GM21529 (cell line): ENCODE measurements at regions not wholly inside any gene's neighbourhood (a gene's known extent, or its start where the extent isn't known, plus 50 kb on each side); places are given as distances from the start of the nearest gene placed in this dataset.
A peak's percentile ranks its signal among the peaks of the same experiment; 100 is the strongest.

ENCODE experiments used
- ATAC-seq: cut with Tn5 transposase; IDR thresholded peaks from one replicate; pipeline ENCODE4 v1.9.1; 2021; ENCODE audit not compliant: unreplicated experiment

DNA sequence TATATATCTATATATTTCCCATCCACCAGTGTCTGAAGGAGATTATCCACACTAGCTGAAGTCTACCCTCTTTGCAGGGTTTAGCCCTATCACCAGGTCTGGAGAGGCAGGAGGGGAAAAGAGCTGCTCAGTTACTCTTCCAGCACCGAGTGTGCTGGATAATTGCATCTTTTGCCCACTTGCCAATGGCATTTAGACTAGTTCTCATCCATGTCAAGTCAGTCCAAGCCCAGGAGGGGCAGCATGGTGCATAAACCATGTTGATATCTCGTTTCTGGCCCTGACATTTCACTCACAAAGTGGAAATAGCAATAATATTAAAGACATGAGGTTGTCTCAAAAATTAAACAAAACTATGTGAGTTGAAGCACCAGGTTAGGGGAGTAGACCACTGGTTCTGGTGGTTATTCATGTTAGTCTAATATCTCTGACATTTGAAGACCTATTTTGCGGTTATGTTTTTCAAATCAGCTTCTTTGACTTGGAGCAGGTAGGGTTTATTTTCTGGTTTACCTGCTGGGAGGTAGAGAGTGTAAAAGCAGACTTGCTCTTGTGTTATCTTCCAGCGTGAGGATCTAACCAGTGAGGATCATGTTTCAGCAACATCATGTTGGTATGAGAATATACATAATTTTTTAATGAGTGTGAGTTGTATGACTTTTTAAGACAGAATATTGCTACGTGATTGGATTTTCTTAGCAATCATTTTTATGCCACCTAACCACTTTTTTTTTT lies 273.2 kb upstream of the KIRREL3 start:
- no peak for ATAC-seq

DNA sequence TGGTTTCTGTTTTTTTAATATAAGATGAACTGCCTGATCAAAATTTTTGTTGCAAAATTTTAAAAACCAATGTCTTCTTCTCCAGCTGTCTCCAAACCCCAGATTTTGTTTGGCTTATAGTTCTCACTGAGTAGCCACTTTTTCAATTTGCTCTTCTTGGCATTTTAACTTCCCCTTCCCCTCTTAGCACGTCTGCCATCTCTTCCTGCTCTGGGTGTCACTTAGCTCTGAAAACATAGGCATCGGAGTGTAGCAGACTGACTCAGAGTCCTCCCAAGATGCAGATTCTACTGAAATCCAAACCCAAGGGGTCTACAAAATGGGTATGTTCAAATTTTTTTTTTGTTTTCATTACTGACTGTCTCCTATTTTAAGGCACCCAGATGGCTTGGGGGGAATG lies 270.3 kb upstream of the KIRREL3 start:
- ATAC-seq, result no peak

DNA sequence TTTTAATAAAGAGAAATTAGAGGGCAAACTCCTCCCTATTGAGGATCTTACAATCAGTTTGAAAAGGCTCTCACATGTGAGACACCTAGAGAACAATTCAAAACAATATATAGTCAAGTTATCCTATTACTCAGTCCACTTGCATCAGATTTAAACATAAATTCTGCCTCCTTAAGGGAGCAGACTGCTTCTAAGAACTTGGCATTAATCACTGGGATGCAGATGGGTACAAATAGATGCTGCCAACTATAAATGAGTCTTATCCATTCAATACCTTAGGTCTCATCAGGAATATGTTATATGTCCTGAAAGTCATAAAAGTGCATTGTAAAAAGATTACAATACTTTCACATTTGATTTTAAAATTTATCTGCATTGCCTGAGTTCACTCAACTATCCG lies 269.3 kb upstream of the KIRREL3 start:
- no peak for ATAC-seq

DNA sequence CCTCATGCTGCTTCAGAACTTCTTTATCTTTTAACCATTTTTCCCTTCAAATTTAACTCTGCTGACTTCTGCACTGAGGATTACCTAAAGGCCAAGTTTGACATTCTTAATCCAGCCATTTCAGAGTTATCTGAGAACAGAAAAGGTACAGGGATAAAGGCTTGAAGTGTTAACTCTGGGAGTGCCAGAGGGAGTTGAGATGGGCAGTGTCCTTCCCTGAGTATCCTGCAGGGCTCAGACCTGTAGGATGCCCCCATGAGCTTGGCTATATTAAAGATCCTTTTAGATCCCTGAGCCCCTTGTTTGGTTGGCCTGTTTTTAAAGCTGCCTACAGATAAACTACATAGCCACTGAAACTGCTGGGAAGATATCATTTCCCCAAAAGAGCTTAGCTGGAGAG lies 268.4 kb upstream of the KIRREL3 start:
- ATAC-seq, result no peak

DNA sequence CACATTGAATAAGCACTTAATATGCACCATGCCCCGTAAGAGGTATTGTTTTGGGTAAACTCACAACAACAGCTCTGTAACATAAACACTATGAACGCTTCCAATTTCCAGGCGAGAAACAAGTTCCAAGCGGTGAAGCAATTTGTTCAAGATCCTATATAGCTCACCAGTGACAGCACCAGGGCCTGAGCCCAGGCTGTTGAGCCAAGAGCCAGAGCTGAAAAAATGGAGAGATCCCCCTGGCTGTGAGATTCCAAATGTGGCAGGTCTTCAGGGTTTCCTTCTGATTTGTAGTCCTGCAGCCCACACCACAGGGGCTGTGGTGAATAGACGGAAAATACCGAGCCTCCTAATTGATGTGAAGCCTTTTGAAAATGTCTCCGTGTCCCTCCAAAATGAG lies 268.0 kb upstream of the KIRREL3 start:
- ATAC-seq, result no peak

DNA sequence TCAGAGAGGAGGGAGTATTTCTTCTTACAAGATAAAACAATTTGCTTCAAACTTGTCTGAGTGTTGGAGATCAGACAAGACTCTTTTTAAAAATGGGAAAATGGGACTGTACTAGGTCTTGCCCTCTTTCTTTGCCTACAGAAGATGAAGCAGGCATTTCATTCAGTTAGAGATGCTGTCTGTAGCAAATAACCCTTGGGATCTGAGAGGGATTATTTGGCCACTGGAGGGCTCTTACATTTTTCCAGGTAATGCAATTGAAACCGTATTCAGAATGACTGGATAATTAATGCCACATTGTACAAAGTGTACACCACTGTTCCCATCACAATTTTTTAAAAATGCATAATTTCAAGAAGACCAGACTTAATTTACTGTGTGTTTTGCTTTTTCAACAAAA lies 258.5 kb upstream of the KIRREL3 start:
- ATAC-seq, result no peak

DNA sequence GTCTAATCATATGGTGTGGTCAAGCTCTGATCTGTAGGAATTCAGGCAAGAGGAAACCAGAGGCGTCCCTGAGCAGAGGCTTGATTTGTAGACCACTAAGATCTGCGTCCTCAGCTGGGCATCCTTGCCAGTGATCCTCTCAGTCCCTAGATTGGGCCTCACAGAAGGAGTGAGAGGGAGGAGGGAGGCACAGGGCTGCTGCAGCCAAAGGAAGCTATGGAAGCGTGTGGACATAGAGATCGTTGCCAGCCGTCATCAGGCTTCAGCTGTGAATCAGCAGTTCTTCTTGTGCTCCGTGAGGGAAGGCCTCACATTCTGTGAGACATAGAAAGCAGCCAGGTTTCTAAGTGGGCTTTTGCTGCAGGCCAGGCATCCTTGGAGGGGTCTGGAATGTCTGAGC lies 254.6 kb upstream of the KIRREL3 start:
- no peak for ATAC-seq

DNA sequence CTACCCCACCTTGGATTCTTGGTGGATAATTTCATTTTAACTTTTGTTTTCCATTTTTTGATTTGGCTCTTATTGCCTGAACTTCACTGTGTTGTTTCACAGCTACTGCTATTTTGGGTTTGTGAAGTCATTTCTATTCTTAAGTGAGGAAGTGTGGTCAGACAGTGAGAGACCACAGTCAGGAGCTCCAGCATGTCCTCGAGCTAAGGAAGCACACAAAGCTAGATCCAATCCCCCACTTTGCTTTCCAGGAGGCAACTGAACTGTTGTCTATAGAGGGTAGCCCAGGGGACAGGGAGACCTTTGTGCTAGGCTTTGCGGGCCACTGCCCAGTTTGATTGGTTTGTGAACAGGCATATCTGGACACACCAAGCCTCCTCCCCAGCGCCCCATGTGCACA lies 251.8 kb upstream of the KIRREL3 start:
- ATAC-seq, result peak; percentile 71

DNA sequence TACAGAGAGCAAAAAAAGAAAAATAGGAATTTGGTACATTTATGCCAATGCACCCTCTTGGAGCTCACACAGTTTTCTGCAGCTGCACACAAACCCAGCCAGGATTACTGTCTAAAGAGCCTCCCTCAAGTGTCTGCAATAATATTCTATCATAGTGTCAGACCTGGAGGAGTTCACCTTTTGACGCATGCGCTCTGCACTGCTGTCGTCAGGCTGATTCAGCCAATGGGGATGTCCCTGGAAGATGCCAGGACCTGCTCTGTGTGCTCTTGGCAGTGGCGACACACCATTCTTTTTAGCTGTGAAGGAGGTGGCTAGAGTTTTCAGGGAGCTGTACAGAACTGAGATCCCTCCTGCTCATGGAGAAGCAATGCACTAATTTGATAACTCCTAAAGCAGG lies 249.0 kb upstream of the KIRREL3 start:
- ATAC-seq, result no peak

DNA sequence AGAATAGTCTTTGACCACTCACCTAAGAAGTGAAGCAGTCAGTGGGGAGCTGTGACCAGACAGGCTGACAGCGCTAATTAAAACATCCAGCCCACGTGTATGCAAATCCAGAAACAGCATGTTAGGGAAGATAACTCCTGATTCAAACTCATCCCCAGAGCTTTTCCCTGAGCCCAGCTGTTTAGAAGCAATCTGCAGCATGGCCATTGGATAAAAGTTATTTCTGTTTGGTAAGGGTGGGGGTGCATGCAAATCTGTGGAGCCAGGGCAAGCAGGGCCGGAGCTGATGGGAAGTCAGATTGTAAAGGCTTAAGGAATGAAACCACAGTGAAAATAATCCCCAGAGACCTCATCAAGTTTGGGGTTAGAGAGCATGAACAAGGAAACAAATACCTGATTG lies 247.9 kb upstream of the KIRREL3 start:
- ATAC-seq, result no peak

DNA sequence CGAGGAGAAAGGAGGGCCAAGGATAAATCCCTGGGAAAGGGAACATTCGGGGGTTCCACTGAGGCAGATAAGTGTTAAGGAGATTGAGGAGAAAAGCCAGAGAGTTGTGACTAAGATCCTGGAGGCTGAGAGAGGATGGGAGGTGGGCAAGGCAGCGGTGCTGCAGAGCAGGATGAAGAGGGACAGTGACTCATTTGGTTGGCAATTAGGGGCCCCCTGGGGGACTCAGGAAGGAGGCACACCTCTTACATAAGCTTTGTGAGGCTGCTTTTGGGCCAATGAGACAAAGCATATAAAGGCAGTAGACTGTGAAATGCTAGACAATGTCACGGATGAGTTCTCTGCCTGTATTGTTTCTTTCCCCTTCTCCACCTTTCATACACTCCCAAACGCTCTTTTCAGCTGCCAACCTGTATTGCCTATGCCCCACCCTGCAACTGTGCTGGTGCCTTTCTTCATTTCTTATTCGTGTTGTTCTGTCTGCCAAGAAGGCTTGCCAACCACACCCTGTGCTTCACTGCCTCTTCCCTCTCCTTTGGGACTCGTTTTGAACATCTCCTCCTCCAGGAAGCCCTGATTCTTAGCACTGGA lies 246.8 kb upstream of the KIRREL3 start:
- no peak for ATAC-seq

DNA sequence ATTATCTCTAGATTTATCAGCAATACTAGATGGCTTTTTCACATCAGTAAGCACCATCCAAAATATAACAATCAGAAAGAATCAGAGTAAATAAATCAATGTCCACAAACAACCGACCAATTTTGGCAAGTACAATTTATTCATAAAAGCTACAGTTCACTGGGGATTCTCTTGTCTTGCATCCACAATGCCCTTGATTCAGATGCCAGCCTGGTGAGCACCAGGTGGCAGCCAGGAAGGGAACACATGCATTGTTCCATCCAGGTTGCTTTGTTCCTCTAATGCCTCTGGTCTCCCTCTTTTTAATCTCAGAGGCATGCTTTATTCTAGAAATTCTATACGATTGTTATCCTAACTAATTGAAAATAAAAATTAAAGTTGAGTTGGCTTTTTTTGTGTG lies 242.1 kb upstream of the KIRREL3 start:
- ATAC-seq, result no peak

DNA sequence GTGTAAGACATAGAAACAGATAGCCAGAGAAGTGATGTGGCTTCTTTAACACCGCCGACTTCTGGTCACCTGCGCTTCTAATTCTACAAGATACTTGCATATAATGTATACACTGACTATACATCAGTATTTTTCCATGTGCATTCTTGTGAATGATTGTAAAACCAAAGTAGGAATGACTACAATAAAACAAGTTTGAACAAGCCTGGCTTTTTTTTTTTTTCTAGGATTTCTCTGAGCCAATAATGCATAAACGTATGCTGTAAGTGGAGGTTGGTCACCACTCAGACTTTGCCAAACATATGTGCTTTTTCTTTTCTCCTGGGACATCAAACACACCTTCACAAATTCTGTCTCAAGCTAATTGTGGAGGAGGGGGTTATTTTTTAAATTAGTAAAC lies 237.8 kb upstream of the KIRREL3 start:
- ATAC-seq, result no peak

DNA sequence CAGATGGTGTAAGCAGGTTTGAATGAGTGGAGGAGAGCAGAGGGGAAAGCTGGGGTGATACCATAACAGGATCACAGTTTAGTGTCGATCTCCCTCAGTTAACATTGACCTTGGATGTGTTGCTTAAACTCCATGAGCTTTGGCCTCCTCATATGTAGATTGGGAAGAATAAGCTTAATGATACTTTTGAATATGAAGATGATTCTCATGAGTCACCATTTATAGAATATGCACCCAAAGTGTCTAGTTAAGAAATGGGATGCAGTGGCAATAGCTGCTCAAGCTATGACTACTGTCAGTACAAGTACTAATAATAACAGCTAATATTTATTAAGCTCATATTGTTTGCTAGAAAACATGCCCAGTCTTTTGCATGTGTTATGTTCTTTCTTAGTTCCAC lies 236.2 kb upstream of the KIRREL3 start:
- no peak for ATAC-seq

DNA sequence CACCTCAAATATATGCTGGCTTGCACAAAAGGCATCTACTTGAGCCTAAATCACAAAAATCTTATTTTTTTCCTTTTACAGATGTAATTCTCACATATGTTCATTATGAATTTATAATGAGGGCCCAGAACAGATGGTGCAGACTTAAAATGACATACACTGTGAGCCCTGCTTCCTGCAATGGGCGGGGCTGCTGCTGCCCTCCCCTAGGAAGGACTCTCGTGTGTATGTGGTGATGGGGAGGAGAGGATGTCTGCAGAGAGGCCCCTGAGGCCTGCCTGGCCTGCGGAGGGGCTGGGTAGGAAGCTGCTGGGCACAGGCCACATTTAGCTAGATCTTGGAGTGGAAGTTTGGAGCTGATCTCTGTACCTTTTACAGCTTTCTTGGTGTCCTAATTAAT lies 233.4 kb upstream of the KIRREL3 start:
- ATAC-seq, result no peak

DNA sequence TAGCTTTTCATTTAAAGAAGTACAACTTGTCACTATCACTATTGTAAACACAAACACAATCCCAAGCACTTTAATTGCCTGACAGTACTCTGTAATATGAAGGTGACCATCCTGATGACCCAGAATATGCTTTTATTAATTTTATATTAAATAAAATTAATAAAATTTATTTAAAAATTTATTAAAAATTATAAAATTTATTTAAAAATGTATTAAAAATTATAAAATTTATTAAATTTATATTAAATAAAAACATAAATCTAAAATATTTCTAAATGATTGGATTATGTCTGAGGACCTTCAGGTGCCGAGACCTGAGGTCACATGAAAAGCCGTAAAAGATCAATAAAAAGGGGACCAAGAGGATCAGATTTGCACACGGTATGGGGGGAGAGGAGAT lies 229.8 kb upstream of the KIRREL3 start:
- ATAC-seq, result no peak

DNA sequence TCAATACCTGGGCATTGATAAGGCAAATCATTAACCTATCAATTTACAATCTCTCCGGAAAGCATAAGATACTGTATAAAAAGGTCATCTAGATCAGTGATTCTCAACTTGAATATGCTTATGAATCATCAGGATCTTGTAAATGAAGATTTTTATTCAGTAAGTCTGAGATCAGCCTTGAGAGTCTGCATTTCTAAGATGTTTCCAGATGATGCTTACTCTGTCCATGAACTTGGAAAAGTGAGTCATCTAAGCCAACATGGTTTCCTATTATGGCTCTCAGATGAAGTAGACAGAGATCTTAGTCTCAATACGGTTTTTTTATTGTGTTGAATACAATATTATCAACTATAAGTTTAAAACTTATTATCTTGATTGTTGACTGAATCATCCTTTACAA lies 226.4 kb upstream of the KIRREL3 start:
- ATAC-seq, result no peak

DNA sequence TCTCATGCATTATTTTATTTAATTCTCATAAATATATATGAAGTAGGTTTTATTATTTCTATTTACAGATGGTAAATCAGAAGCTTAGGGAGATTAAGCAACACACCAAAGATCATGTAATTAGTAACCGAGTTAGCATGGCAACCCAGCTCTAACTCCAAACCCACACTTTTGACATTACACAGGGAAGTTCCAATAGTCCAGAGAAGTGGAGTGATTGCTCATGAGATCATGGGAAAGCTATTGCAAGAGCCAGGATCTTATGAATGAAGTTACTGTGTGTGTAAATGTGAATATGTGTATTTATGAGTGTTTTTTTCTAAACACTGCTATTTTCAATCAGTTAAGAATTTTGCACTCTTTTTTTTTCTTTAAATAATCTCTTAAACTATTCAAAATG lies 225.8 kb upstream of the KIRREL3 start:
- no peak for ATAC-seq

DNA sequence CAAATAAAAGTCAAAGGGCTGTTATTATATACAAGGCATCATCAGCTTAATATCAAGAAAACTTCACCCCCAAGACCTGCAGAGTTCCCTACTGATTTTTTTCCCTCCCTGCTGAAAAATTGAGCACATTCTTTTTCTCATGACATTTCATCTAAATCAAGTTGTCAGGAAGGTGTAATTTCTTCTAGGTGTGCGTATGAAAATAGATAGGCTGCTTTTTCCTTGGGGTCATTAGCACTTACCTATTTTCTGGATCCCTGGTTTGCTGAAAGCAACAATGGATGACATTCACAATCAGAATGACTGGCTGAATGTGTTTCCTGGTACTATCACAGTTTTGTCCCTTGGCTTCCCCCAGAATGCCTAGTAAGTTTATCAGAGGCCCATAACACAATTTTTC lies 225.0 kb upstream of the KIRREL3 start:
- ATAC-seq, result no peak

DNA sequence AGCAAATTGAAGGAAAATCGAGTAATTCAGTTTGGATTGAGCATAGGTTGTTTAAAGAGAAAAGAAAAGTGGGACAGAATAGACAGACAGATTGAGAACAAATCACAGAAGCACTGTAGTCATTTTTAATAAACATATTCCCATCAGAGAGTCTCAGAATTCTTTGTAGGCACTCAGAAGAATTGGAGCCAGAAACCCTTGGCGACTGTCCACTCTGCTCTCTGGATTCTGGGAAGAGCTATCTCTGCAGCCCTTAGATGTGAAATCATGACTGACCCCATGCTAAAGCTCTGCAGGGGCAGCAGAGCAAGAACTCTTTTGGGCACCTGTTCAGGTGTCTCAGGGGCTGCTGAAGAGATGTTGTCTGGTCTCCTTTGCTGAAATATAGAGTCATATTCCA lies 223.7 kb upstream of the KIRREL3 start:
- no peak for ATAC-seq

DNA sequence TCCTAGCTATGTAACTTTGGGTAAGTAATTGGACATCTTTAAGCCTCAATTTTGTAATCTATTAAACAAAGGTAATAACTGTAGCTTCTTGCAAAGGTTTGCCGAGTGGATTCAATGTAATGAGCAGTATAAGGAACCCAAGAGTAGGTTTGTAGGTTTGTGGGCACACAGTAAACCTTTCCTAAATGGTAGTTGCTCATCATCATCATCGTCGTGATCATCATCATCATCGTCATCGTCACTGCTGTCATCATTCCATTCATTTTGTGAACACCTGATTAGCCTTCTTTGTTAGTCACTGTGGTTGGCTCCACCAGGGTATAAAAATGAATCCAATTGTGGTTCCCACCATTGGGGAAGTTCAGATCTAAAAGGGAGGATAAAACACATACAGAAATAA lies 223.1 kb upstream of the KIRREL3 start:
- no peak for ATAC-seq

DNA sequence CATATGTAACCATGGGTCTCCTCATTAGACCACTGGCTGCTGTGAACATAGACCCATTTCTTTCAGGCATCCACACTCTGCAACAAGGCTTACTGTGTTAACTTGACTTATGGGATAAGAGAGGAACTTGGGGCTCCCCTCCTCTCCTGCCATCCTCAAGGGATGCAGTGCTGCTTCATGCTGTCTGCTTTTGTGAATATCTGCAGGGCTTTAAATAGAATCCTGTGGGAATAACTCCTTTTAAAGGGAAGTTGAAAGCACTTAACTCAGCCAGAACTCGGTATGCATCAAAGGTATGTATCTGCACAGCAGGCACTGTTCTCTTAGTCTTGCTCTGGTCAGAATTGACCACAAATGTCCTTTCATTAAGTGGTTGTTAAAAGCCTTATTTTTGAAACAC lies 222.5 kb upstream of the KIRREL3 start:
- ATAC-seq, result no peak

DNA sequence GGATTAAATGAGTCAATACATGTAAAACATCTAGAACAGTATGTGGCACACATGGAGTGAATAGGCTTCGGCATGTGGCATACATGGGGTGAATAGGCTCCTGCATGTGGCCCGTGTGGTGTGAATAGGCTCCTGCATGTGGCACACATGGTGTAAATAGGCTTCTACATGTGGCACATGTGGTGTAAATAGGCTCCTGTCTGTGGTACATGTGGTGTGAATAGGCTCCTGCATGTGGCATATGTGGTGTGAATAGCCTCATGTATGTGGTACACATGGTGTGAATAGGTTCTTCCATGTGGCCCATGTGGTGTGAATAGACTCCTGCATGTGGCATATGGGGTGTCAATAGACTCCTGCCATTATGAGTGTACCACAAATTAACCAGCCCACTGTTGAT lies 219.1 kb upstream of the KIRREL3 start:
- ATAC-seq, result no peak
